Gastrocnemius medialis (tissue), 4 donors: ENCODE measurements at regions not wholly inside any gene's neighbourhood (a gene's known extent, or its start where the extent isn't known, plus 50 kb on each side); places are given as distances from the start of the nearest gene placed in this dataset.

Experiments used
- POLR2A ChIP-seq, 2 donors: fragments of 450-650 bp; IDR thresholded peaks; one replicate each; pipeline ENCODE4 v1.6.1; 2017; ENCODE audit warnings: antibody characterized with exemption in 2 of 2, mild to moderate bottlenecking in 2 of 2, moderate library complexity in 2 of 2
- TF ChIP-seq, protein P1 (sequence below), 5 experiments: fragments of 450-650 bp in 3 of 5; fragments of 200-600 bp in 2 of 5; sonication (generic) in 2 of 5; IDR thresholded peaks in 4 of 5; conservative IDR thresholded peaks in 1 of 5; 1 replicate in 4 of 5; 2 replicates in 1 of 5; pipeline ENCODE4 v1.5.1; 2016 to 2019; ENCODE audit warnings: antibody characterized with exemption in 5 of 5, mild to moderate bottlenecking in 3 of 5, moderate library complexity in 3 of 5

DNA sequence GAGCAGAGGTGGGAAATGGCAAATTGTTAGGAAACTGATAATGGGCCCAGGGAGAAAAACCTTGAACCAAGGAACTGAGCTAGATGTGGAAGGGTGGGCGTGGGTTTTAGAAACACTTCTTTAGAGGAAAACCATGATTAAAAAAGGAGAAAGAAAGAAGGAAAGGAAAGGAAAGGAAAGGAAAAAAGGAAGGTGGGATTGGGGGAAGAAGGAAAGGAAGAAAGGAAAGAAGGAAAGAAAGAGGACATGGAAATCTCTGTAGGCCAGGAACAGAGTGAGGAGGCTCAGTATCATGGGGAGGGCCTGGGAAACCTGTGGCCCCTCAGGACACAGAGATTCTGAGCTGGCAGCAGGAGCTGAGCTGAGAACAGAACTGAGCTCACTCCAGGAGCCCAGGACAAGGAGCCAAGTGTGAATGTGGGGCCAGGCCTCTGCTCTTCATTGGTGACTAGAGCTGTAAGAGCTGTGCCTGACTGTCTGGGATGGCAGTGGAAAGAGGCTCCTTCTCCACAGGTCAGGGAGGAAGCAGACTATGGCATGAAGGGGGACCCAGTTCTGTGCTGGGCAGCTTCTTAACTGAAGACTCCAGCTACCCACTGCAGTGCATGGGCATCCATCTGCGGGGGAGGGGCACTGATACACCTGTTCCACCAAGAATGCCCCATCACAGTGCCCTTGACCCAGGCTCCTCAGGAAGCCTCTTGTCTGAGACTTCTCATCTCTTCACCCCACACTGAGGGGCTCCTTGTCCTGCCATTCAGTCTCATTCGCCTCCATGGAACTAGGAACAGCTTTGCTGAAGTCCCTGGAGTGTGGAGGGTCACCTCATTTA is 116.1 kb upstream of the BACH2 start:
- TF ChIP-seq POLR2A (IDR thresholded peaks at IDR 0.05) = no peak
- TF ChIP-seq, protein P1, sequence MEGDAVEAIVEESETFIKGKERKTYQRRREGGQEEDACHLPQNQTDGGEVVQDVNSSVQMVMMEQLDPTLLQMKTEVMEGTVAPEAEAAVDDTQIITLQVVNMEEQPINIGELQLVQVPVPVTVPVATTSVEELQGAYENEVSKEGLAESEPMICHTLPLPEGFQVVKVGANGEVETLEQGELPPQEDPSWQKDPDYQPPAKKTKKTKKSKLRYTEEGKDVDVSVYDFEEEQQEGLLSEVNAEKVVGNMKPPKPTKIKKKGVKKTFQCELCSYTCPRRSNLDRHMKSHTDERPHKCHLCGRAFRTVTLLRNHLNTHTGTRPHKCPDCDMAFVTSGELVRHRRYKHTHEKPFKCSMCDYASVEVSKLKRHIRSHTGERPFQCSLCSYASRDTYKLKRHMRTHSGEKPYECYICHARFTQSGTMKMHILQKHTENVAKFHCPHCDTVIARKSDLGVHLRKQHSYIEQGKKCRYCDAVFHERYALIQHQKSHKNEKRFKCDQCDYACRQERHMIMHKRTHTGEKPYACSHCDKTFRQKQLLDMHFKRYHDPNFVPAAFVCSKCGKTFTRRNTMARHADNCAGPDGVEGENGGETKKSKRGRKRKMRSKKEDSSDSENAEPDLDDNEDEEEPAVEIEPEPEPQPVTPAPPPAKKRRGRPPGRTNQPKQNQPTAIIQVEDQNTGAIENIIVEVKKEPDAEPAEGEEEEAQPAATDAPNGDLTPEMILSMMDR (IDR thresholded peaks at IDR 0.05 in 4 of 5, conservative IDR thresholded peaks at IDR 0.05 in 1 of 5) = no peak
